Neural progenitor cell (in vitro differentiated cells): ENCODE measurements at regions not wholly inside any gene's neighbourhood (a gene's known extent, or its start where the extent isn't known, plus 50 kb on each side); places are given as distances from the start of the nearest gene placed in this dataset.

Experiments
- DNase-seq: peaks from one replicate; pipeline ENCODE4 v3.0.0-alpha.2; 2016; ENCODE audit warnings: low spot score
- H2AFZ ChIP-seq: fragments of 200-600 bp; sonication (generic); replicated peaks from 2 replicates; pipeline ENCODE4 v1.6.1; 2016; ENCODE audit warnings: antibody characterized with exemption
- H3F3A ChIP-seq: fragments of 200-600 bp; sonication (generic); 2 replicates; pipeline ENCODE4 v1.6.1; 2016; ENCODE audit warnings: antibody characterized with exemption, low read depth
- H3K27ac ChIP-seq: fragments of 200-600 bp; sonication (generic); 2 replicates; pipeline ENCODE4 v1.5.1; 2016; ENCODE audit warnings: mild to moderate bottlenecking
- H3K27me3 ChIP-seq: fragments of 200-600 bp; sonication (generic); 2 replicates; pipeline ENCODE4 v1.6.1; 2016; ENCODE audit warnings: mild to moderate bottlenecking, moderate library complexity
- H3K36me3 ChIP-seq: fragments of 200-600 bp; sonication (generic); 2 replicates; pipeline ENCODE4 v1.5.1; 2016
- H3K4me1 ChIP-seq: fragments of 200-600 bp; sonication (generic); 2 replicates; pipeline ENCODE4 v1.6.1; 2016; ENCODE audit warnings: mixed run types
- H3K4me2 ChIP-seq: fragments of 200-600 bp; sonication (generic); 2 replicates; pipeline ENCODE4 v1.6.1; 2016
- H3K4me3 ChIP-seq: fragments of 200-600 bp; sonication (generic); 2 replicates; pipeline ENCODE4 v1.5.1; 2016
- H3K79me2 ChIP-seq: fragments of 200-600 bp; sonication (generic); 2 replicates; pipeline ENCODE4 v1.6.1; 2016; ENCODE audit warnings: low read depth
- H3K9ac ChIP-seq: fragments of 200-600 bp; sonication (generic); 2 replicates; pipeline ENCODE4 v1.6.1; 2016
- H3K9me3 ChIP-seq: fragments of 200-600 bp; sonication (generic); 2 replicates; pipeline ENCODE4 v1.5.1; 2016; ENCODE audit warnings: low read depth
- H4K20me1 ChIP-seq: fragments of 200-600 bp; sonication (generic); 2 replicates; pipeline ENCODE4 v1.6.1; 2016; ENCODE audit warnings: low read depth
- H3K27ac Mint-ChIP-seq: 3 replicates; pipeline ENCODE4 v1.8.0; 2021; ENCODE audit warnings: mixed read lengths
- H3K27me3 Mint-ChIP-seq: 2 replicates; pipeline ENCODE4 v1.8.0; 2022; ENCODE audit warnings: low read depth, mild to moderate bottlenecking, inconsistent platforms, moderate library complexity, mixed read lengths; ENCODE audit not compliant: insufficient read depth
- H3K36me3 Mint-ChIP-seq: 3 replicates; pipeline ENCODE4 v1.8.0; 2021; ENCODE audit warnings: mixed read lengths
- H3K4me1 Mint-ChIP-seq: 3 replicates; pipeline ENCODE4 v1.8.0; 2021; ENCODE audit warnings: mixed read lengths
- H3K4me3 Mint-ChIP-seq: 3 replicates; pipeline ENCODE4 v1.8.0; 2021; ENCODE audit warnings: mild to moderate bottlenecking, moderate library complexity, mixed read lengths
- H3K9me3 Mint-ChIP-seq: 3 replicates; pipeline ENCODE4 v1.8.0; 2020; ENCODE audit warnings: mixed read lengths
- CTCF ChIP-seq: fragments of 200-600 bp; sonication (generic); IDR thresholded peaks from 2 replicates; pipeline ENCODE4 v1.5.1; 2017; ENCODE audit warnings: antibody characterized with exemption, mild to moderate bottlenecking
- EZH2 ChIP-seq: fragments of 200-600 bp; sonication (generic); IDR thresholded peaks from 2 replicates; pipeline ENCODE4 v1.6.1; 2017; ENCODE audit warnings: antibody characterized with exemption, mild to moderate bottlenecking, moderate library complexity
- EZH2phosphoT487 ChIP-seq: fragments of 200-600 bp; sonication (generic); IDR thresholded peaks from 2 replicates; pipeline ENCODE4 v1.6.1; 2017; ENCODE audit warnings: antibody characterized with exemption

- no peak overlapping the region for H3K4me2 ChIP-seq
- H3K4me3 ChIP-seq, result no peak overlapping the region
- Mint-ChIP-seq H3K27me3 (no peaks in the 10 kb centered on the region), H3K9me3 (no peaks in the 10 kb centered on the region), H3K4me1 (peaks cover 11% of the 10 kb centered on the region), H3K4me3 (no peak overlapping the region), H3K36me3 (no peaks in the 10 kb centered on the region), H3K27ac (no peak overlapping the region)
- no peaks in the 10 kb centered on the region for H4K20me1 ChIP-seq
- H3K27ac ChIP-seq, result no peak overlapping the region
- H3K9ac ChIP-seq, result no peak overlapping the region
- TF ChIP-seq CTCF (no peak), EZH2phosphoT487 (no peak), EZH2 (no peak)
- no peak overlapping the region for H2AFZ ChIP-seq
- H3K36me3 ChIP-seq, result no peaks in the 10 kb centered on the region
- DNase-seq, result no peak
- no peaks in the 10 kb centered on the region for H3K27me3 ChIP-seq
- H3F3A ChIP-seq, result no peaks in the 10 kb centered on the region
- H3K4me1 ChIP-seq, result peaks cover 9% of the 10 kb centered on the region
- no peaks in the 10 kb centered on the region for H3K9me3 ChIP-seq
- no peaks in the 10 kb centered on the region for H3K79me2 ChIP-seq
Observed at GRCh38 chr11:107215010-107215409, 196.7 kb upstream of the GUCY1A2 start.

- Mint-ChIP-seq H3K4me3 (no peak overlapping the region), H3K4me1 (no peaks in the 10 kb centered on the region), H3K27ac (no peak overlapping the region), H3K27me3 (no peaks in the 10 kb centered on the region), H3K9me3 (no peaks in the 10 kb centered on the region), H3K36me3 (no peaks in the 10 kb centered on the region)
- Histone ChIP-seq H3K9me3 (no peaks in the 10 kb centered on the region), H3K4me2 (no peak overlapping the region), H3F3A (no peaks in the 10 kb centered on the region), H3K9ac (no peak overlapping the region), H3K79me2 (no peaks in the 10 kb centered on the region), H3K4me1 (no peaks in the 10 kb centered on the region), H3K36me3 (no peaks in the 10 kb centered on the region), H4K20me1 (no peaks in the 10 kb centered on the region), H3K4me3 (no peak overlapping the region), H2AFZ (no peak overlapping the region), H3K27me3 (no peaks in the 10 kb centered on the region), H3K27ac (no peak overlapping the region)
- TF ChIP-seq CTCF, result no peak
- no peak for TF ChIP-seq EZH2
- no peak for TF ChIP-seq EZH2phosphoT487
- DNase-seq, result no peak
Observed at GRCh38 chr11:107203656-107204055, 185.4 kb upstream of the GUCY1A2 start.

- Histone ChIP-seq H3K4me3 (no peak overlapping the region), H3K4me1 (no peaks in the 10 kb centered on the region), H4K20me1 (no peaks in the 10 kb centered on the region), H2AFZ (no peak overlapping the region), H3K4me2 (no peak overlapping the region), H3K9me3 (no peaks in the 10 kb centered on the region), H3K36me3 (no peaks in the 10 kb centered on the region), H3F3A (no peaks in the 10 kb centered on the region), H3K9ac (no peak overlapping the region), H3K27me3 (no peaks in the 10 kb centered on the region), H3K79me2 (no peaks in the 10 kb centered on the region), H3K27ac (no peak overlapping the region)
- TF ChIP-seq CTCF (no peak), EZH2phosphoT487 (no peak), EZH2 (no peak)
- no peaks in the 10 kb centered on the region for H3K9me3 Mint-ChIP-seq
- H3K36me3 Mint-ChIP-seq, result no peaks in the 10 kb centered on the region
- H3K4me1 Mint-ChIP-seq, result no peaks in the 10 kb centered on the region
- no peak for DNase-seq
- no peak overlapping the region for H3K27ac Mint-ChIP-seq
- no peak overlapping the region for H3K4me3 Mint-ChIP-seq
- no peaks in the 10 kb centered on the region for H3K27me3 Mint-ChIP-seq
Observed at GRCh38 chr11:107202241-107202640, 184.0 kb upstream of the GUCY1A2 start.
